K562 (cell line): ENCODE measurements at regions not wholly inside any gene's neighbourhood (a gene's known extent, or its start where the extent isn't known, plus 50 kb on each side); places are given as distances from the start of the nearest gene placed in this dataset.

Experiments
- ATF2 ChIP-seq: sonication (generic); formaldehyde crosslinking; IDR thresholded peaks from 2 replicates; pipeline ENCODE4 v1.8.1; 2022; ENCODE audit warnings: missing genetic modification reagents
- EZH2 ChIP-seq: IDR thresholded peaks from 2 replicates; pipeline ENCODE4 v1.6.1; 2012; ENCODE audit warnings: low read depth, mild to moderate bottlenecking, inconsistent platforms, low read length, borderline replicate concordance
- GATA2 ChIP-seq: sonication (generic); formaldehyde crosslinking; IDR thresholded peaks from 2 replicates; pipeline ENCODE4 v1.4.0; 2020; ENCODE audit warnings: mild to moderate bottlenecking, missing genetic modification reagents
- HDAC2 ChIP-seq: fragments of 450-650 bp; IDR thresholded peaks from 2 replicates; pipeline ENCODE4 v1.6.1; 2016; ENCODE audit warnings: mild to moderate bottlenecking
- POLR2A ChIP-seq: fragments of 450-650 bp; conservative IDR thresholded peaks from 2 replicates; pipeline ENCODE4 v1.6.1; 2016
- POLR2AphosphoS5 ChIP-seq: IDR thresholded peaks from 2 replicates; pipeline ENCODE4 v1.6.1; 2011; ENCODE audit warnings: mild to moderate bottlenecking, low read depth, low read length, moderate library complexity; ENCODE audit not compliant: control insufficient read depth, insufficient read depth
- REST ChIP-seq, 2 experiments: fragments of 450-650 bp; formaldehyde crosslinking in 1 of 2; IDR thresholded peaks; 2 replicates each; pipeline versions ENCODE4 v1.4.0 to v1.6.1; 2014 to 2020; ENCODE audit warnings: mild to moderate bottlenecking in 2 of 2, borderline replicate concordance in 1 of 2, low read depth in 1 of 2
- SMAD1 ChIP-seq: fragments of 150-350 bp; IDR thresholded peaks from 2 replicates; pipeline ENCODE4 v1.6.1; 2014; ENCODE audit warnings: low read length, low read depth; ENCODE audit not compliant: partially characterized antibody
- ZNF408 ChIP-seq: fragments of 250-450 bp; sonication (Bioruptor Pico); IDR thresholded peaks from 2 replicates; pipeline ENCODE4 v1.4.0; 2020; ENCODE audit warnings: low read depth, mild to moderate bottlenecking, moderate library complexity

- TF ChIP-seq SMAD1 (no peak), ATF2 (no peak), POLR2AphosphoS5 (no peak), EZH2 (no peak), REST (IDR thresholded peaks at IDR 0.05; ENCODE audit: borderline replicate concordance) (no peak), REST (CRISPR knock-in tag; IDR thresholded peaks at IDR 0.05; ENCODE audit: low read depth) (no peak), POLR2A (no peak), GATA2 (CRISPR knock-in tag) (no peak), ZNF408 (CRISPR knock-in tag) (no peak), HDAC2 (no peak)
Observed at GRCh38 chr5:133866903-133867245, 101.6 kb downstream of the C5orf15 start.
